ENCODE measurements at regions not wholly inside any gene's neighbourhood (a gene's known extent, or its start where the extent isn't known, plus 50 kb on each side); places are given as distances from the start of the nearest gene placed in this dataset.

DNA sequence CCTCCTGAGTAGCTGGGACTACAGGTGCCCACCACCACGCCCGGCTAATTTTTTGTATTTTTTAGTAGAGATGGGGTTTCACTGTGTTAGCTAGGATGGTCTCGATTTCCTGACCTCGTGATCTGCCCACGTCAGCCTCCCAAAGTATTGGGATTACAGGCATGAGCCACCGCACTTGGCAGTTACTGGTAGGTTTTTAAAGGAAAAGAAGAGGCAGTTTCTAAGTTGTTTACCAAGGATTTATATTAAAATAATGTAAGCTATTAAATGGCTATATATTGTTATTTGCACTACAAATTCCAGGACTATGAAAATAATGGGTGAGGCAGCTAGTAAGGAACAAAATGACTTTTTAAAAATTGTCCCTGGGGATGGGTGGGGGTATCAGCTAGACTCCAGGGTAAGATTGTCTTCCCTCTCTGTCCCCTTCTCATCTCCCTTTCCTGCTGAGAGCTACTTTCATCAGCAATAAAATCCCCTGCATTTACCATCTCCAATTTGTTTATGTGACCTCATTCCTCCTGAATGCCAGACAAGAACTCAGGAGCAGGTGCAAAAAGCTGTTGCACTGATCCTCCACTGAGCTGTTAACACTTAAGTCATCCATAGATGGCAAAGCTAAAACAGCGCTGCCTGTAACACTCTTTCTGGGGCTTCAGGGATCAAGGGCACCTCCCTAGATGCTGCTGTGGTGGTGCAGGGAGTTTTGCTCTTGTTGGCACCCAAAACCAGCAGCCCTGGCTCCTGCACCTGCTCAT, 165.2 kb downstream of the ZPLD1 start:
- no peak for DNase-seq (ENCODE audit: low read depth in 2 of 2)

DNA sequence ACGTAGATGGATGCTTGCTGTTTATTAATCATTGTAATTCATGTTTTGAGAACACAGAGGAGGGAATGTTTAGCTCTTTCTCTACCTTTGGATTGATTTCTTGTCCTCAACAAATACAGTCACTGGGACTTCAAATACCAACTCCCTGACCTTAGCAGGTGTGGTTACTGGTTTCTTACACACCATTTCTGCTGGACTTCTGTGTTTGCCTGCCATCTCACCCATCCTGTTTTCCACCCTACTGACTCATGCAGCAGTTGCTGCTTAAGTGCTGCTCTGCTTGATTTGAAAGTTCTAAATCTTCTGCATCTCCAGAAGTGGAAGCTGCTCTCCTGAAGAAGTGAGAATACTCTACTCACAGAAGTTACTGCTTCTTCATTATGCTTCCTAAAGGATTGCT, 170.3 kb downstream of the ZPLD1 start:
- DNase-seq (ENCODE audit: low read depth in 2 of 2) = no peak

DNA sequence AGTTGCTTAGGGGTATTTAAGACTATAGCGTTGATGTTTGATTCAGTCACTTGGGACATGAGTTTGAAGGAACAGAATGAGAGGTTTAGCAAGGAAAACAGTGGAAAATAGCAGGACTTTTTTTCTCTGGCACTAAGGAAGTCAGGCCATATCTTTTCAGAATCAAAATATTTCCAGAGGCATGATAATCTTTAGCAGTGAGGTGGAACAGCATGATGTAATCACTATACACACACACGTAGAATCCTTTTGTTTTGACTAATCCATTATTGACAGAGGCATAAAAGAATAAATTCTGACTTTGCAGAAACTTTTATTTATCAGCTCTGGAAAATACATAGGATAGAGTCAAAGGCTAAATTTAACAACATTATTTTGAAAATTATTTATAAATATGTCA, 174.1 kb downstream of the ZPLD1 start:
- no peak for DNase-seq (ENCODE audit: low read depth in 2 of 2)

DNA sequence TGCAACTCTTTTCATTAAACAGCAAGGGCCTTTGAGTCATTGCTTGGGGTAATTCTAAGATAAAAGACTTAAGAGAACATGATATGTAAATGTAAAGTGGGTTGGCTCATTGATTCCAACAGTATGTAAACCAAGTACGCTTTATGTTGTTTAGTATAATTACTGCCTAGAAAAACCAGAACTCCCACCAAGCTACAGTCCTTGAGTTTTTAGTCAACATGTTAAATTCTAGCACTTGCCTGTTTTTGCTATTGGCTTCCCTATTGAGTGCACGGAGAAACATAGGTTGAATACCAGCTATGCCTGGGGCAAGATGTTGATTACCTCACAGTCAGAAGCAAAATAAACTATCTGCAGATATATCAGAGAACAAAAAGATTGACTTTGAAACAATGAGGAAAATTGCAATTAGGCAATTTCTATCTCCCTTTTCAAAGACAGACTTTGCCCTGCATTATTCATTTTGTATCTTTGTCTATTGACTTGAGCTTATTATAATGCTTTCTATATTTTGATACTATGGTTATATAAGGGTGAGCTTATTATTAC, 179.3 kb downstream of the ZPLD1 start:
- no peak for DNase-seq (ENCODE audit: low read depth in 2 of 2)

DNA sequence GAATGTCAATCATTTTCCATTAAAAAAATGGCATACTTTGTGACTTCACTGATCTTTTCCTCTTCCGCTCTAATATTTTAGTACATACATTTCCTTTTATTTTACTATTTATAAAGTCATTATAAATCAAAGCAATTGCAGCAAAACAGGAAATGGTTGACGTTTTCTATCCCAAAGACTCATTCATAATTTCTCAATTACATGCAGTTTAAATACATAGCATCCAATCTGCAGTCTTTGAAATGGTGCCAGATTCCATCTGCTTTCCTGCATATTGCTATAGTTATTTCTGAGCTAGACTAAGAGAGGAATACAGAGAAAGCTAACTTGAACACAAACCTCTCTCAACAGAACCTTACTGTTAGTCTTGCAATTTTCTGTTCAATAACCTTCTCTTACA, 179.8 kb downstream of the ZPLD1 start:
- DNase-seq (ENCODE audit: low read depth in 2 of 2) = no peak

DNA sequence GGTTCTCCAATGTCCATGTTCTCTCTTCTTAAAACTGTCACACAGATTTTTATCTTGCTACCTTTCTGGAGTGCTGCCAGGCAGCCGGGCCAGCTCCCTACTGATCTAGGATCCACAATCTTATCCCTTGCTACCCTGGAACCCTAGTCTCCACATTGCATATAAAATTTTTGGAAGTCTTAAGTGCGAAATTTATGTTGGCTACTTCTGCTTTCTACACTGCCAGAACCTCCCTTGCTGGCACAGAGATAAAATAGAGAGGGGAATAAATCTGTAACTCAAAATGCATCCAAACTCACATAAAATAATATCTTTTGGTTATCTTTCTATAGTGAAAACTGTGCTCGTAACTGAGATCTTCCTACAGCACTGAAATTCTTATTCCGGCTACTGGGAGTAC, 182.6 kb downstream of the ZPLD1 start:
- no peak for DNase-seq (ENCODE audit: low read depth in 2 of 2)

DNA sequence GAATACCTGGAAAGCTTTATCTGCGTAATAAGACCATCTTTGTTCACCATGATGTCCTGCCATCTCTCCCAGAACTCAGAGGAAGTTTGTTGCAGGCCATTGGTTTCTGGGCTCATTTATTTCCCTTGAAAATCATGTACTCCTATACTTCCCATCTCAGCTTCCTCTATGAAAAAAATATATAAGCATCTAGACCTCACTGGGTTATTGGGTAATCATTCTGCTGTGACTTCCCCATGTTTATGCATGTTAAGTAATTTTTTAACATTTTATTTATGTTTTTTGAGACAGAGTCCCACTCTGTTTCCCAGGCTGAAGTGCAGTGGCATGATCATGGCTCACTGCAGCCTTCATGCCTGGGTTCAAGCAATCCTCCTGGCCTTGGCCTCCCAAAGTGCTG, 184.5 kb downstream of the ZPLD1 start:
- no peak for DNase-seq (ENCODE audit: low read depth in 2 of 2)

DNA sequence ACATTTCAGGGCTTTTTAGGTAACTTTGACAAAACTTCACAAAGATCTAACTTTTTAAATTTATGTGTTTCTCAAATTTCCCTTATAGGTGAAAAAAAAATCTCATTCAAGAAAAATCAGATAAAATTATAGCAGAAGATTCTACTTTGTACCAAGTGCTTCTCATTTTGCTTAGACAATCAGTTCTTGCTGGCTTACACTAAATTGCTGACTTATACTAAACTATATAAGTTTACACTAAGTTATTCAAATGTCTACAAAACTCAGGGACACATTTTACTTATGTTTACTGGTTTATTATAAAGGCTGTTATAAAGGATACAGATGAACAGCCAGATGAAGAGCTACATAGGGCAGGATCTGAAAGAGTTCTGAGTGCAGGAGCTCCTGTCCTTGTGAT, 195.1 kb downstream of the ZPLD1 start:
- DNase-seq (ENCODE audit: low read depth in 2 of 2) = no peak

DNA sequence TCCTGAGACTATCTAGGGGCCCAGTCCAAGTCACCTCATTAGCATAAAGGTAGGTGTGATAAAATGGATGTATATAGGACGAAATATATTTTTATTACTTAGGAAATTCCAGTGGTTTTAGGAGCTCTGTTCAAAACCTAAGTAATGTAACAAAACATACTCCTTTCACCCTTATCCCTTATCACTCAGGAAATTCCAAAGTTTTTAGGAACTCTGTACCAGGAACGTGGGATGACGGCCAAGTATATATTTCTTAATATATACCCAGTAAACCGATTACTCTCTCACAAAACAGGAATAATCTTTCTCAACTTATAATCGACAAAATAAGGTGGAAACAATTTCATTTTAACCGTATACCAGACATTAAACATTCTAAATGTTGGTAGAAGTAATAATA, 195.7 kb downstream of the ZPLD1 start:
- no peak for DNase-seq (ENCODE audit: low read depth in 2 of 2)

DNA sequence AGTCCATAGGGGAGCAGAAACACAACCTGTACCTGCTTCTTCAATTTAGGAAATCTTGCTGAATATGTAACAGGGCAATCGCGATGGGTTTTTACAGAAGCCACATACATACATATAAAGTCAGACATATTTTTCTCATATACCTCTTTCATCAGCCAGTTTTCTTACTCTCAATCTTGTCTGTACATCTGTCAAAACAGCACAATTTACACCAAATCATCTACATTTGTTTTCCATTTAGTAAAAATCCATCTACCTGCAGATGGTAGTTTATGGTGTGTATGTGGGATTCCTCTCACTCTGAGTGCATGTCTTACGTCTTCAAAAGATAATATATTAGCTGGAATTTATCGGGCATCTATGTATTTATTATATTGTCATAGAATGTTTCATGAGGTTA, 208.7 kb downstream of the ZPLD1 start:
- DNase-seq (ENCODE audit: low read depth in 2 of 2) = no peak

DNA sequence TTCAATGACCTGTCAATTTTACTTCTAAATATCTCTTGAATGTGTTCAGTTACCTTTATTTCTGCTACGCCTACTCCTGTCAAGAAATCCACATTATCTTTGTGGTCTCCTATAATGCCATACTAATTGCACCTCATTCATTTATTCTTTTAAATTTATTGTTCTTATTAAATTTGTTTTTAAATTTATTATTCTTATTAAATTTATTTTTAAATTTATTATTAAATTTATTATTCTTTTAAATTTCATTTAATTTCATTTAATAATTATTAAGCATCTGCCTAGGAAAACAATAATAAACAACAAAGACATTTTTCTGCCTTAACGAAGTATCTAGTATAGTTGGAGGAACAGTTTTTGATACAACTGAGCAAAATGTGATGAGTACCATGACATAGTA, 211.7 kb downstream of the ZPLD1 start:
- DNase-seq (ENCODE audit: low read depth in 2 of 2) = no peak

DNA sequence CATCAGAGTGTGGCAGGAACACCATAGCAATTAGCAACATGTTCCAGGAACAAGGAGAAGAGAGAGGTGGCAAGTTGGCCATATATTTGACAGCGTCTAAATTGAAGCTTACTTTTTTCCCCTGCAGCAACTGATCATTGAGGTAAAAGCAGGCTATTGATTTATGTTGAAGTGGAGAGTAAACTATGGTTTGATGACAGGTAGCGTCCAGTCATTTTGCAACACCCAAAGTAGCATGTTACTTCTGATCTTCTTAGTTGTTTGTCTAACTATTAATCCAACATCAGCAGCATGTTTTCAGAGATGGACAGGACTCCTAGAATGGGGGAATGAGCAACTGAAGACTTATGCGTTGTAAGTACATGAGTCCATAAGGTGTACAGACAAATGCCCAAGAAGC, 225.8 kb downstream of the ZPLD1 start:
- no peak for DNase-seq (ENCODE audit: low read depth in 2 of 2)

DNA sequence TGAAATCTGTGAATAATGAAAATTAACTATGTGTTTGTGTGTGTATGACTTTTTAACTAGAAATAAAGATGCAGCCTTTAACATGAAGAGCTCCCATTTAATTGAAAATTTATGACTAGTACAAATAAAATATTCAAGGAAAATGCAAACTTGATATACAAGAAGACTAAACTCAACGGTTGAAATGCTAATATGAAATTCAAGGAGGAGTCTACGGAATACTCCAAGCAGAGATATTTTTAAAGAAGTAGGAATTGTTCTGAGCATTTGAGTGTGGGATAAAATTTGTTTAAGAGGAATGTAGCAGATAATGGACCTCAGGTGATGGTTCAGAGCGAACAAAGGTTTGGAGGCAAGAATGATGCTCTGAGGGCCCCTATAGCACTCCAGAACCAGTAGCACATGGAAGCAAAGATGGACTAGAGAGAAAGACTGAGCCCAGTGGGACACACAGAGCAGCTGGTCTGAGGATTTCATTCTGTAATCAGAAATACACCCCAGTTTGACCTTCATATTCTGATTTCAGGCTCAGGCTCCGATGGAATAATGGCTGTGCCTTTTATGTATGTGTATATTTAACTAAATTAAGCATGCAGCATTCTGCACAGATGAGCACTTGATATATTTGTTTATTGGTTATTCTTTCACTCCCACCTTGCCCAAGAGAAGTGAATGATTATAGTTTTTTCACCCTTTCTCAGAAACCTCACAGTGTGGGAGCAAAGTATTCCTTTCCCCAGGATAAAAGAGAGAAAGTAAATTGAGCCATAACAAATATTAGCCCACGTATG, 227.1 kb downstream of the ZPLD1 start:
- no peak for DNase-seq (ENCODE audit: low read depth in 2 of 2)

DNA sequence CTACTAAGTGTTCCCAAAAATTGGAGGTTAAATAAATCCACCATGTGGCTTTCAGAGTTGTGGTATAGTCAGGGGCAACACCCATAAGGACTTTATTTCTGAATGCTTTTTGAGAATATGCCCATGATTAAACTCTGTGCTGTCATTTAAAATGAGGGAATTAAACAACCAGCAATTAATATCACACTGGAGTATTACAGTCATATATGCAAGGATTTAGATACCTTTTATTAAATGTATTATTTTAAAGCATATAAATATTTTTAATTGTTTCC, 227.6 kb downstream of the ZPLD1 start:
- no peak for DNase-seq (ENCODE audit: low read depth in 2 of 2)

DNA sequence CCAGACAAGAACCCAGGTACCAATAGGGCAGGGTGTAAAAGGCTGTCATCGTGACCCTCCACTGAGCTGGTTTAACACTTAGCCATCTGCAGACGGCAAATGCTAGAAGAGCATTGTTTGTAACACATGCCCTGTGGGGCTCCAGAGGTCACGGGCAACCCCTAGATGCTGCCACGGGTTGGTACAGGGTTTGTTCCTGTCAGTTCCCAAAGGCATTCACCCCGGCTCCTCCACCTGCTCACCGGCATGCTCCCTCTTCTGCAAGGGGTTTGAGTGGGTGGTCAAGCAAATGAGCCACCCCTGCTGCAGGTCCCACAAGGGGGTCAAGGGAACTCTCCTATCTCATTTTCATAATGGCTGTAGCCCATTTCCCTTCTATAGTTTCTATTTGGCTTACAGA, 229.3 kb downstream of the ZPLD1 start:
- no peak for DNase-seq (ENCODE audit: low read depth in 2 of 2)

DNA sequence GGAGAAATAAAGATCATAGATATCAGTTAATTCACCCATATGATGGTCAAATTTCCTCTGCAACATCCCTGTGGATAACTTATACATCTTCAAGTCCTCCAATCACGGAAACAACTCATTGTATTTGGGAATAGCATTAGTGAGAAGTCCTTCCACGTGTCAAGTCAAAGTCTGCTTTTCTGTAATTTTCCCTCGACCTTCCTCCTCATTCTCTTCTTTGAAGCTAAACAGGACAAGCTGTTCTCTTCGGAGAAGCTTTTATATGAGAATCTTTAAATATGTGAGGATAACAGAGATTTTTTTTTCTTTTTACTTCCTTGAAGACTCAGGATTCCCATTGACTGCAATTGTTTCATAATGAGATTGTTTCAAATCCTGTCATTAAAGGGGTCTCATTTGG, 230.4 kb downstream of the ZPLD1 start:
- DNase-seq (ENCODE audit: low read depth in 2 of 2) = no peak

DNA sequence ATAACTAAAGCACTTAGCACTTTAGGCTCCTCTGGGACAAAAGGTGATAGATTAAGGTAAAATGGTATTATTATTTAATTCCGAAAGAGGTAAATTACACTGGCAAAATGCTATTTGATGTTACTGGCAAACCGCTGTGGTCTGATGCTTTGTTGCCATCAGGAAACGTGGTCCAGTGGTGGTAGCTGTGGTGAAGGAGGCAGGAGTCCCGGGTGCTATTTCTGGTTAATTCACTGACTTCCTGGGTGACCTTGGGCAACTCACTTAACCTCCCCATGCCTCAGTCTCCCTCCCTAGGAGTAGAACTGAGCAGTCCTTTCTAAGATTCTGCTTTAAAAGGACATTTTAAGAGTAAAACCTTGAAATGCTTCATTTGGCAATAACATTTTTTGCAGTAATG, 233.4 kb downstream of the ZPLD1 start:
- DNase-seq (ENCODE audit: low read depth in 2 of 2) = no peak

DNA sequence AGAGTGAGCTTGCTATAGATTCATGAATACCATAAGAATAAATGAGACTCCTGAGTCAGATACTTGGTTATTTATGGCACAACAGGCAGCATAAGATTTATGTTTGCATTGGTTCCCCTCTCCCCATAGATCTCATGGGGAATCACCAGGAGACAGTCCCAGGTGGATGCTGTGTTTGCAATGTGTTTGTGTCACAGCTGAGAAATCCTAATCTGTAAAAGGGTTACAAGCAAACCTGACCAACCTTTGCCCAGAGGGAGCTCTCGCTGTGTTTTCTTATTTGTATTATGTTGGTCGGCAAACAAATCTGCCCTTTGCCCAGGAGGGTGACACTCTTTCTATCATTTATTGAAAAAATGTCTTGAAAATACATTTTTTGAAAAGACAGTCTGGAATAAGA, 236.2 kb downstream of the ZPLD1 start:
- DNase-seq (ENCODE audit: low read depth in 2 of 2) = no peak

DNA sequence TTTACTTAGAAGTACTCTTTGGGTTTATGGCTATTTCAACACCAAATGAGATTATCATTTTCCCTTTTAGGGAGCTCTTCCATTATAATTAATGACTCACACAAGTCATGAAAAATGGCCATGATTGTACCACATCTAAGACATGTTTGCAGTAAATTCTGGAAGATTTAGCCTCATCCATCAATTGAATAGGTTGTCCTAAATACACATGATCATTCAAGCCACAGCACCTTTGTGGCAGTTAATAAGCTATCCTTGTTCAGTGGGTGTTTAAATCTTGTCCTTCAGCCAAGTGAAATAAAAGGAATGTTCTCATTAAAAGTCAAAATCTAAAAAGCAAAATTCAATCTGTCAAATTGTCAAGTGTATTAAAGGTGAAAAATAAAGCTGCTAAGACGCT, 237.5 kb downstream of the ZPLD1 start:
- no peak for DNase-seq (ENCODE audit: low read depth in 2 of 2)

DNA sequence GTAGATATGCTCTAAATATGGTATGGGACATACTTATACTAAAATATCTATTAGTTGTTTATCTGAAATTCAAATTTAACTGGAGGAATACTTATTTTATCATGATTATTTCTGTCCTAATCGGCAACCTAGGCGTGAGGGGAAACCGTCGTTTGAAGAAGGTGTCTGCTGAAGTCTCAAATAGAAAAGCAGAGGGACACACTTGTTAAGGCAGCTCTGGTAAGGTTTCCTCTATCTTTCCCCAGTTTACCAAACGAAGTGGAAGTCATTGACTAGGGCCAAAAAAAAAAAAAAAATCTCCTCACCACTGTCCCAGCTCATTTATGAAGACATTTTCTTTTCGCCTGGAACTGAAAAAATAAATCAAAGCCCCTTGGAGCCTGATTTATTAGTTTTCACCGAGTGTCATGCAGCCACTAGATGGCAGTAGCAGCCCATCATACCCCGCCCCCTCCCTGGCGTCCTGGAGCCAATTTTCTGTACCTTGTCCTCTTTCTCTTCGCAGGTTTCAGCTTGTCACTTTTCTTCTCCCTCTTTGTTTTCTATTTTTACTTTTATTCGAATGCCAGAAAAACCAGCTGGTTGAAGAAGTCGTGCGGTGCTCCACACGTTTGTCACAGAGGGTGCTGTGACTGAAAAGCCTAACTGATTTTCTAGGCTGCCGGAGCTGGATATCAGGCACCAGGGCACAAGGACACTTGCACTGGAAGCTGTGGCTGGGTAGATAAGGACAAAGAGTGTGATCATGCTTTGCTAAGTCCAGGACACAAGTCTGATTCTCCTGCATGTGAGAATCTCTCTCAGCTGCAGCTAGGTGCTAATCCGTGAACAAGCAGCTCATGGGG, 238.7 kb downstream of the ZPLD1 start:
- peak; percentile 9 to 24 for DNase-seq (ENCODE audit: low read depth in 2 of 2)

DNA sequence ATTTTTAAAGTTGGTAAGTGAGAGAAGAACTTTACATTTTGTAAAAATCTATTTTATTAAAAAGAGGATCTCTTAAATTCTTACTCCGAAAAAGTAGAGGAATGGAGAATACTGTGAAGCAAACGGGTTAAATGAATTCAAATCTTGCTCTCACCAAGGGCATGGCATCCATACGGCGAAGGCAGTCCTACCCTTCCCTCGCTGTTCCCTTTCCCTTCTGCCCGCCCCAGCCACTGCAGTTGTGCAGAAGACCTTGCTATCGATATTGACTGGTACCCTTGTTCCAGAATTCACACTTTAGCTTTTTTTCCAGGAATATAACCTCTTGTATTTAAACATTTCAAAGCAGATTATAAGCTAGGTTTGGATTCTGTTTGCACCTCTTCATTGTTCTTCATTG, 239.5 kb downstream of the ZPLD1 start:
- no peak for DNase-seq (ENCODE audit: low read depth in 2 of 2)

DNA sequence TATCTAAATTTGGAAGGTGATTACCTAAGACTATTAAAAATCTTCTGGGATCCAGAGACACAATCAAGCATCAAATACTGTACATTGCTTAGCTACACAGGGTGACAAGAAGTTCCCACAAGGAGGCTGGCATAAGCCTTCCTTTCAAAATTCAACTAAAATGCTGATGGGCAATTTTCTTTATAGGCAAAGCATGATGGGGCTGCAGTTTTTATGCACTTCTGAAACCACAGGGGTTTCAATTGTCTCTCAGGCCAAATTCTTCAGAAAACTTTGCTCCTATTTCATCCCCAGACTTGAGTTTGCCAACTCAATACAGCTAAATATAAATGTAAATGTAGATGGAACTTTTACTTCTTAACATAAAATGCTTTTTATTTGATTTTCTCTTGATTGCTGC, 241.6 kb downstream of the ZPLD1 start:
- DNase-seq (ENCODE audit: low read depth in 2 of 2) = no peak

DNA sequence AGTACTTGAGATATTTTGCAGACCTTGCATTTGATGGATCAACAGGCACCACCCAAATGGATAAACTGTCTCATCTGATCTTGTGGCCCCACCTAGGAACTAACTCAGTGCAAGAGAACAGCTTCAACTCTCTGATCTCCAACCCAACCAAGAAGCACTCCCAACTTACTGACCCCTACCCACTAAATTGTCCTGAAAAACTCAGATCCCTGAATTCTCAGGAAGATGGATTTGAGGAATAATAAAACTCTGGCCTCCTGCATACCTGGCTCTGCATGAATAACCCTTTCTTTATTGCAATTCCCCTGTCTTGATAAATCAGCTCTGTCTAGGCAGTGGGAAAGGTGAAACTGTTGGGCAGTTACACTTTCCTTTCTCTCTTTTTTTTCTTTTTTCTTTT, 247.9 kb downstream of the ZPLD1 start:
- DNase-seq (ENCODE audit: low read depth in 2 of 2) = no peak
